H9 (cell line): ENCODE measurements at regions not wholly inside any gene's neighbourhood (a gene's known extent, or its start where the extent isn't known, plus 50 kb on each side); places are given as distances from the start of the nearest gene placed in this dataset.

Experiments used
- DNase-seq: peaks from one replicate; pipeline ENCODE4 v3.0.0-alpha.2; 2017
- H2AFZ ChIP-seq: one replicate; pipeline ENCODE4 v1.6.1; 2013; ENCODE audit warnings: mild to moderate bottlenecking, low read length, control low read depth, moderate library complexity
- H2AK5ac ChIP-seq: 2 replicates; pipeline ENCODE4 v1.6.1; 2013; ENCODE audit warnings: low read length, control low read depth, mixed read lengths; ENCODE audit not compliant: insufficient read length
- H2BK120ac ChIP-seq: one replicate; pipeline ENCODE4 v1.6.1; 2013; ENCODE audit warnings: low read depth, mild to moderate bottlenecking, low read length, control low read depth, inconsistent platforms; ENCODE audit not compliant: poor library complexity, severe bottlenecking
- H2BK12ac ChIP-seq: 2 replicates; pipeline ENCODE4 v1.6.1; 2013; ENCODE audit warnings: low read length, control low read depth, mixed read lengths, low read depth; ENCODE audit not compliant: insufficient read length
- H2BK15ac ChIP-seq: 2 replicates; pipeline ENCODE4 v1.6.1; 2013; ENCODE audit warnings: low read depth, low read length, control low read depth
- H2BK20ac ChIP-seq: one replicate; pipeline ENCODE4 v1.6.1; 2013; ENCODE audit warnings: low read depth, mild to moderate bottlenecking, low read length, control low read depth, inconsistent platforms; ENCODE audit not compliant: poor library complexity, severe bottlenecking
- H2BK5ac ChIP-seq: 2 replicates; pipeline ENCODE4 v1.6.1; 2013; ENCODE audit warnings: low read length, control low read depth, mixed read lengths; ENCODE audit not compliant: insufficient read length
- H3K14ac ChIP-seq: 2 replicates; pipeline ENCODE4 v1.6.1; 2013; ENCODE audit warnings: low read length, control low read depth; ENCODE audit not compliant: insufficient read depth
- H3K18ac ChIP-seq: 2 replicates; pipeline ENCODE4 v1.6.1; 2013; ENCODE audit warnings: low read depth, mild to moderate bottlenecking, mixed read lengths, low read length, control low read depth; ENCODE audit not compliant: insufficient read length
- H3K23ac ChIP-seq: 2 replicates; pipeline ENCODE4 v1.6.1; 2013; ENCODE audit warnings: low read length, control low read depth, mixed read lengths, low read depth; ENCODE audit not compliant: insufficient read length
- H3K23me2 ChIP-seq: 2 replicates; pipeline ENCODE4 v1.6.1; 2013; ENCODE audit warnings: low read depth, mild to moderate bottlenecking, mixed read lengths, low read length, control low read depth; ENCODE audit not compliant: insufficient read length, poor library complexity, severe bottlenecking
- H3K27ac ChIP-seq: 2 replicates; pipeline ENCODE4 v1.5.1; 2013; ENCODE audit warnings: low read length, control low read depth, mixed read lengths, low read depth; ENCODE audit not compliant: insufficient read length
- H3K27me3 ChIP-seq: 2 replicates; pipeline ENCODE4 v1.6.1; 2013; ENCODE audit warnings: low read length, control low read depth, inconsistent platforms; ENCODE audit not compliant: insufficient read depth
- H3K4ac ChIP-seq: 2 replicates; pipeline ENCODE4 v1.6.1; 2013; ENCODE audit warnings: low read depth, mild to moderate bottlenecking, control low read depth, inconsistent platforms, low read length, moderate library complexity
- H3K4me1 ChIP-seq: 2 replicates; pipeline ENCODE4 v1.6.1; 2013; ENCODE audit warnings: low read length, control low read depth, inconsistent platforms; ENCODE audit not compliant: insufficient read depth
- H3K4me2 ChIP-seq: 2 replicates; pipeline ENCODE4 v1.6.1; 2013; ENCODE audit warnings: low read length, control low read depth, mixed read lengths; ENCODE audit not compliant: insufficient read length, insufficient read depth
- H3K56ac ChIP-seq: 2 replicates; pipeline ENCODE4 v1.6.1; 2013; ENCODE audit warnings: low read depth, mild to moderate bottlenecking, mixed read lengths, low read length, control low read depth; ENCODE audit not compliant: insufficient read length
- H3K79me1 ChIP-seq: 2 replicates; pipeline ENCODE4 v1.6.1; 2013; ENCODE audit warnings: low read depth, mild to moderate bottlenecking, moderate library complexity, low read length, control low read depth, inconsistent platforms; ENCODE audit not compliant: insufficient read depth, poor library complexity, severe bottlenecking
- H3K79me2 ChIP-seq: 2 replicates; pipeline ENCODE4 v1.6.1; 2013; ENCODE audit warnings: low read length, control low read depth, inconsistent platforms; ENCODE audit not compliant: insufficient read depth
- H3K9ac ChIP-seq: 2 replicates; pipeline ENCODE4 v1.6.1; 2013; ENCODE audit warnings: low read length, control low read depth, mixed read lengths; ENCODE audit not compliant: insufficient read length; ENCODE audit errors: extremely low read depth
- H3K9me3 ChIP-seq: one replicate; pipeline ENCODE4 v1.6.1; 2013; ENCODE audit warnings: low read depth, low read length, inconsistent platforms; ENCODE audit not compliant: control insufficient read depth
- H3T11ph ChIP-seq: one replicate; pipeline ENCODE4 v1.6.1; 2013; ENCODE audit warnings: mild to moderate bottlenecking, low read length, control low read depth, inconsistent platforms
- H4K20me1 ChIP-seq: one replicate; pipeline ENCODE4 v1.6.1; 2013; ENCODE audit not compliant: control insufficient read depth, insufficient read length, insufficient read depth
- H4K5ac ChIP-seq: 2 replicates; pipeline ENCODE4 v1.6.1; 2013; ENCODE audit warnings: low read depth, mild to moderate bottlenecking, mixed read lengths, low read length, control low read depth; ENCODE audit not compliant: insufficient read length
- H4K8ac ChIP-seq: replicated peaks from 2 replicates; pipeline ENCODE4 v1.6.1; 2013; ENCODE audit warnings: low read length, control low read depth, mixed read lengths, low read depth; ENCODE audit not compliant: insufficient read length
- H4K91ac ChIP-seq: 2 replicates; pipeline ENCODE4 v1.6.1; 2013; ENCODE audit warnings: low read depth, mild to moderate bottlenecking, moderate library complexity, mixed read lengths, low read length, control low read depth; ENCODE audit not compliant: insufficient read length
- H3K27ac Mint-ChIP-seq, 3 experiments: 2 replicates in 2 of 3; 3 replicates in 1 of 3; pipeline ENCODE4 v1.8.0; 2020 to 2021; ENCODE audit warnings: mixed read lengths in 3 of 3, mild to moderate bottlenecking in 1 of 3, moderate library complexity in 1 of 3
- H3K27me3 Mint-ChIP-seq: 2 replicates; pipeline ENCODE4 v1.8.0; 2021; ENCODE audit warnings: low read depth, mild to moderate bottlenecking, moderate library complexity, mixed read lengths
- H3K36me3 Mint-ChIP-seq, 3 experiments: 2 replicates in 2 of 3; 3 replicates in 1 of 3; pipeline ENCODE4 v1.8.0; 2020 to 2021; ENCODE audit warnings: low read depth in 3 of 3, mixed read lengths in 3 of 3; ENCODE audit not compliant: insufficient read depth in 1 of 3
- H3K4me1 Mint-ChIP-seq, 2 experiments: 2 replicates each; pipeline ENCODE4 v1.8.0; 2020; ENCODE audit warnings: mixed read lengths in 2 of 2
- H3K4me3 Mint-ChIP-seq, 2 experiments: 2 replicates in 1 of 2; 3 replicates in 1 of 2; pipeline ENCODE4 v1.8.0; 2020 to 2021; ENCODE audit warnings: mild to moderate bottlenecking in 2 of 2, mixed read lengths in 2 of 2, moderate library complexity in 1 of 2
- H3K9me3 Mint-ChIP-seq, 2 experiments: 2 replicates in 1 of 2; 3 replicates in 1 of 2; pipeline ENCODE4 v1.8.0; 2020; ENCODE audit warnings: mild to moderate bottlenecking in 2 of 2, mixed read lengths in 2 of 2, moderate library complexity in 1 of 2
- CTCF ChIP-seq: fragments of 200-600 bp; sonication (generic); conservative IDR thresholded peaks from 3 replicates; pipeline ENCODE4 v1.8.0; 2021; ENCODE audit warnings: antibody characterized with exemption, mild to moderate bottlenecking
- WGBS: extraction: QIAGEN DNeasy Blood & Tissue Kit; methylation state at CpG from one replicate; pipeline ENCODE4 v1.1.7; 2013; ENCODE audit warnings: missing lambda C conversion rate, low lambda C conversion rate, mixed read lengths; ENCODE audit not compliant: insufficient read length; ENCODE audit errors: extremely low coverage; 5-methylcytosine and 5-hydroxymethylcytosine counted together

DNA sequence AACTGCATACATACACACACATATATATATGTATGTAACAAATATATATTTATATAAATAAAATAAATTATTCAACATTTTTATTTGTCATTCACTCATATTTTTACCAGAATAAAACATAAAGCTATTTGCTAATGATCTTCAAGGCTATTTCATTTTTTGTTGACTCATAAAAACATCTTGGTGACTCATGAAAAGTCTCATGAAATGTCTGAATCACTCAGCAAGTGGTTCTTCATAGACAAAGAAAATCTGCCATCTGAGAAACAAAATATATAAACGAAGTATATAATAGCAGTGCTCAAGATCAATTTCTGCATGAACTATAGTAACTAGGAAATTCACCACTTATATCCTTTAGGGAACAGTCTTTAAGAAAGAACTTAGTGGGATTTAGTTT lies 764.8 kb upstream of the FAT3 start:
- no peaks in the 10 kb centered on the region for H3K79me2 ChIP-seq
- H3K23me2 ChIP-seq, result no peaks in the 10 kb centered on the region
- H3K4me1 ChIP-seq, result no peaks in the 10 kb centered on the region
- Mint-ChIP-seq H3K27me3 (no peaks in the 10 kb centered on the region), H3K4me1 (no peaks in the 10 kb centered on the region), H3K36me3 (no peaks in the 10 kb centered on the region), H3K27ac (no peak overlapping the region), H3K9me3 (no peaks in the 10 kb centered on the region), H3K4me3 (no peak overlapping the region)
- H4K8ac ChIP-seq, result no peak overlapping the region
- no peak overlapping the region for H3K14ac ChIP-seq
- no peak overlapping the region for H2BK5ac ChIP-seq
- H3K27ac ChIP-seq, result no peak overlapping the region
- no peak overlapping the region for H3K18ac ChIP-seq
- no peak overlapping the region for H3K9ac ChIP-seq
- no peak overlapping the region for H2BK120ac ChIP-seq
- H2AFZ ChIP-seq, result no peak overlapping the region
- H2BK12ac ChIP-seq, result no peak overlapping the region
- no peak overlapping the region for H3T11ph ChIP-seq
- no peaks in the 10 kb centered on the region for H4K20me1 ChIP-seq
- WGBS, result no CpG with 5 or more reads among the region's 1 CpG
- no peak for TF ChIP-seq CTCF
- H4K91ac ChIP-seq, result no peak overlapping the region
- H2AK5ac ChIP-seq, result no peak overlapping the region
- no peak overlapping the region for H3K23ac ChIP-seq
- H3K9me3 ChIP-seq, result no peaks in the 10 kb centered on the region
- H3K4ac ChIP-seq, result no peak overlapping the region
- H3K4me2 ChIP-seq, result no peak overlapping the region
- no peak overlapping the region for H4K5ac ChIP-seq
- no peaks in the 10 kb centered on the region for H3K27me3 ChIP-seq
- H3K79me1 ChIP-seq, result no peaks in the 10 kb centered on the region
- no peak overlapping the region for H2BK15ac ChIP-seq
- no peak overlapping the region for H3K56ac ChIP-seq
- no peak for DNase-seq
- no peak overlapping the region for H2BK20ac ChIP-seq
